ENCODE measurements at regions not wholly inside any gene's neighbourhood (a gene's known extent, or its start where the extent isn't known, plus 50 kb on each side); places are given as distances from the start of the nearest gene placed in this dataset.

DNA sequence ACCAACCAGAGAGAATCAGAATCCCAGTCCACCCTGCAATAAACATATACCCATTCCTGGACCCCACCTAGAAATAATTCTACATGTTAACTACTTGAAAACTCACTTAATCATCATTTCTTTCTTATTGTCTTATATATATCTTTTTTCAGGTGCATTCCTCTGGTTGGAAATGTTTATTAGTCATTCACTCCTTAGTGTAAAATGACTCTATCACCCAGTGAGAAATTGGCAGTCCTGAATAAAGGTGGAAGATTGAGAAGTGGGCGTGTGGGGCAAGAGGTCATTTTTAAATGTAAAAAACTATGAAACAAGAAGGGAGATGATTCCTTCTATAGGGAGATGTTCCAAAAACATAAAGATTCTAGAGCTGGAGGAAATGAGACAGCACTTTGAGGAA lies 101.2 kb upstream of the MBNL2 start:
- TF ChIP-seq GATA2 (IDR thresholded peaks at IDR 0.05; ENCODE audit: low read depth, low read length) (no peak), GATA3 (IDR thresholded peaks at IDR 0.05; ENCODE audit: low read depth, low read length) (no peak)
